ENCODE measurements at regions not wholly inside any gene's neighbourhood (a gene's known extent, or its start where the extent isn't known, plus 50 kb on each side); places are given as distances from the start of the nearest gene placed in this dataset.
"Not testable (repeated sequence)": the region's sequence is repeated elsewhere in the genome, so short reads cannot be mapped to it uniquely, and the experiment has no call there.

GRCh38 chr3:153614140-153614539, 452.1 kb downstream of the RAP2B start:
- DNase-seq (ENCODE audit: low read depth in 2 of 2) = no peak

GRCh38 chr3:153614563-153614962, 452.5 kb downstream of the RAP2B start:
- DNase-seq (ENCODE audit: low read depth in 2 of 2) = no peak

GRCh38 chr3:153615863-153616262, 453.8 kb downstream of the RAP2B start:
- DNase-seq (ENCODE audit: low read depth in 2 of 2) = no peak

GRCh38 chr3:153617463-153617862, 455.4 kb downstream of the RAP2B start:
- no peak for DNase-seq (ENCODE audit: low read depth in 2 of 2)

- DNase-seq (ENCODE audit: low read depth in 2 of 2) = no peak
Measured at GRCh38 chr3:153618176-153618575, 456.1 kb downstream of the RAP2B start.

- DNase-seq (ENCODE audit: low read depth in 2 of 2) = no peak
Measured at GRCh38 chr3:153619268-153619667, 457.2 kb downstream of the RAP2B start.

GRCh38 chr3:153621953-153622352, 459.9 kb downstream of the RAP2B start:
- no peak for DNase-seq (ENCODE audit: low read depth in 2 of 2)

- DNase-seq (ENCODE audit: low read depth in 2 of 2) = no peak
Measured at GRCh38 chr3:153623834-153624233, 461.8 kb downstream of the RAP2B start.

- DNase-seq (ENCODE audit: low read depth in 2 of 2) = no peak
Measured at GRCh38 chr3:153624310-153625030, 462.4 kb downstream of the RAP2B start.

GRCh38 chr3:153625506-153625905, 463.5 kb downstream of the RAP2B start:
- no peak for DNase-seq (ENCODE audit: low read depth in 2 of 2)

- no peak for DNase-seq (ENCODE audit: low read depth in 2 of 2)
Measured at GRCh38 chr3:153626158-153626557, 464.1 kb downstream of the RAP2B start.

GRCh38 chr3:153628591-153628990, 466.6 kb downstream of the RAP2B start:
- DNase-seq (ENCODE audit: low read depth in 2 of 2) = no peak

- DNase-seq (ENCODE audit: low read depth in 2 of 2) = no peak
Measured at GRCh38 chr3:153629148-153629547, 467.1 kb downstream of the RAP2B start.

- no peak for DNase-seq (ENCODE audit: low read depth in 2 of 2)
Measured at GRCh38 chr3:153631102-153631501, 469.1 kb downstream of the RAP2B start.

GRCh38 chr3:153631664-153632063, 469.6 kb downstream of the RAP2B start:
- DNase-seq (ENCODE audit: low read depth in 2 of 2) = no peak

- no peak for DNase-seq (ENCODE audit: low read depth in 2 of 2)
Measured at GRCh38 chr3:153633407-153633806, 471.4 kb downstream of the RAP2B start.

GRCh38 chr3:153634683-153635082, 472.7 kb downstream of the RAP2B start:
- DNase-seq (ENCODE audit: low read depth in 2 of 2) = no peak

GRCh38 chr3:153639631-153640030, 477.6 kb downstream of the RAP2B start:
- DNase-seq (ENCODE audit: low read depth in 2 of 2) = no peak

- DNase-seq (ENCODE audit: low read depth in 2 of 2) = no peak
Measured at GRCh38 chr3:153640689-153641665, 479.0 kb downstream of the RAP2B start.

- DNase-seq (ENCODE audit: low read depth in 2 of 2) = not testable (repeated sequence)
Measured at GRCh38 chr3:153642576-153642975, 478.6 kb upstream of the ARHGEF26 start.

- not testable (repeated sequence) for DNase-seq (ENCODE audit: low read depth in 2 of 2)
Measured at GRCh38 chr3:153643471-153643870, 477.7 kb upstream of the ARHGEF26 start.

- DNase-seq (ENCODE audit: low read depth in 2 of 2) = no peak
Measured at GRCh38 chr3:153649286-153649839, 471.8 kb upstream of the ARHGEF26 start.
